ENCODE measurements at regions not wholly inside any gene's neighbourhood (a gene's known extent, or its start where the extent isn't known, plus 50 kb on each side); places are given as distances from the start of the nearest gene placed in this dataset.

DNA sequence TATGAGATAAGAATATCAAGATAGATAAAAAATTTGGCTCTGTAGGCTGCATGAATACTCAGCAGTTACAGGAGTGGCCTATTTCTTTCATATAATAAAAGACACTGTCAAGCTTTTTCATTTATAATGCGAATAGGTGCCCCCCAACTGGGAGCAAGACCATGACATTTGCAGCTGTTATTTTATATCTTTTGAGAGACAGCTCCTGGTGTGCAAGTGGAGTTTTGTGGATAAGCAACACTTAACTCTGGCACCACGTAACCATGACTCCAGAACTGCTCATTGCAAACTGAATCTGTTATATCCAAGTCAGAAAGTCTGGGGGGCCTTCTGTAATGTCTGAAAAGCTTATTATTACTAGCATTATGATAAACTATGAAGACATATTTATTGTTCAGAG, 1372.4 kb downstream of the C4orf33 start:
- DNase-seq (ENCODE audit: low read depth in 2 of 2) = no peak
- no peaks in the 10 kb centered on the region for H3K4me1 ChIP-seq (ENCODE audit: control insufficient read depth, extremely low read depth, insufficient read depth, low read length)
- no peak overlapping the region for H3K27ac ChIP-seq (ENCODE audit: insufficient read depth, low read length)

DNA sequence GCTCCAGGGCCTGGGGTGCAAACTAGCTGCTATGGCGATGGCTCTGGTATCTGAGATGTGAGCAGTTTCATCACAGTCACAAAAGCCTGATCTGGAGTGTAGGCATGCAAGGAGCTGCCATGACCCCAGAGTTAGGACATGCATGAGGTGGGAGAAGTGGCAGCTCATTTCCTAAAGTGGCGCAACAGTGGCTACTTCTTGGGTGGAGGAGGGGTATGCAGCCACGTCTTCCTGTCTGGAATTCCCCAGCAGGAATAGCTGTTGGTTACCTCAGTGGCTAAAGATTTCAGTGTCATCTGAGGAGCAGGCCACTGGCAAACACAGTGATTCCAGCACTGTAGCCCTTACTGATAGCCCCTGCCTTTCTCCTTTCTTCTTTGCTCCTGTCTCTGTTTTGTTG, 1382.5 kb downstream of the C4orf33 start:
- DNase-seq (ENCODE audit: low read depth in 2 of 2) = peak; percentile 65 to 68

More for the DNA sequence above, 1372.4 kb downstream of the C4orf33 start:
- no peak overlapping the region for H3K4me2 ChIP-seq (ENCODE audit: extremely low read depth, insufficient read depth, low read length)
- no peak overlapping the region for H3K4me3 ChIP-seq (replicated peaks in 1 of 4; ENCODE audit: control extremely low read depth in 1 of 4, insufficient read depth in 1 of 4, low read depth in 3 of 4, low read length in 4 of 4)
- no peaks in the 10 kb centered on the region for H3K36me3 ChIP-seq (ENCODE audit: control insufficient read depth, insufficient read depth, low read length)
- TF ChIP-seq, protein P1, sequence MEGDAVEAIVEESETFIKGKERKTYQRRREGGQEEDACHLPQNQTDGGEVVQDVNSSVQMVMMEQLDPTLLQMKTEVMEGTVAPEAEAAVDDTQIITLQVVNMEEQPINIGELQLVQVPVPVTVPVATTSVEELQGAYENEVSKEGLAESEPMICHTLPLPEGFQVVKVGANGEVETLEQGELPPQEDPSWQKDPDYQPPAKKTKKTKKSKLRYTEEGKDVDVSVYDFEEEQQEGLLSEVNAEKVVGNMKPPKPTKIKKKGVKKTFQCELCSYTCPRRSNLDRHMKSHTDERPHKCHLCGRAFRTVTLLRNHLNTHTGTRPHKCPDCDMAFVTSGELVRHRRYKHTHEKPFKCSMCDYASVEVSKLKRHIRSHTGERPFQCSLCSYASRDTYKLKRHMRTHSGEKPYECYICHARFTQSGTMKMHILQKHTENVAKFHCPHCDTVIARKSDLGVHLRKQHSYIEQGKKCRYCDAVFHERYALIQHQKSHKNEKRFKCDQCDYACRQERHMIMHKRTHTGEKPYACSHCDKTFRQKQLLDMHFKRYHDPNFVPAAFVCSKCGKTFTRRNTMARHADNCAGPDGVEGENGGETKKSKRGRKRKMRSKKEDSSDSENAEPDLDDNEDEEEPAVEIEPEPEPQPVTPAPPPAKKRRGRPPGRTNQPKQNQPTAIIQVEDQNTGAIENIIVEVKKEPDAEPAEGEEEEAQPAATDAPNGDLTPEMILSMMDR (conservative IDR thresholded peaks at IDR 0.05 in 1 of 2, IDR thresholded peaks at IDR 0.05 in 1 of 2; ENCODE audit: low read depth in 1 of 2, low read length in 2 of 2) = no peak
- TF ChIP-seq EZH2 (IDR thresholded peaks at IDR 0.05; ENCODE audit: low read length, missing control alignments) = no peak
- H4K20me1 ChIP-seq (ENCODE audit: control insufficient read depth, extremely low read depth, insufficient read depth, low read length) = no peaks in the 10 kb centered on the region
- H3K27me3 ChIP-seq (ENCODE audit: control insufficient read depth, insufficient read depth, low read length) = no peaks in the 10 kb centered on the region
- H2AFZ ChIP-seq (ENCODE audit: low read length) = no peak overlapping the region
- H3K9me3 ChIP-seq (ENCODE audit: control insufficient read depth, insufficient read depth, low read depth, low read length) = no peaks in the 10 kb centered on the region
- no peaks in the 10 kb centered on the region for H3K79me2 ChIP-seq (ENCODE audit: control insufficient read depth, insufficient read depth, low read length)
- no peak overlapping the region for H3K9ac ChIP-seq (ENCODE audit: insufficient read depth, low read length)

DNA sequence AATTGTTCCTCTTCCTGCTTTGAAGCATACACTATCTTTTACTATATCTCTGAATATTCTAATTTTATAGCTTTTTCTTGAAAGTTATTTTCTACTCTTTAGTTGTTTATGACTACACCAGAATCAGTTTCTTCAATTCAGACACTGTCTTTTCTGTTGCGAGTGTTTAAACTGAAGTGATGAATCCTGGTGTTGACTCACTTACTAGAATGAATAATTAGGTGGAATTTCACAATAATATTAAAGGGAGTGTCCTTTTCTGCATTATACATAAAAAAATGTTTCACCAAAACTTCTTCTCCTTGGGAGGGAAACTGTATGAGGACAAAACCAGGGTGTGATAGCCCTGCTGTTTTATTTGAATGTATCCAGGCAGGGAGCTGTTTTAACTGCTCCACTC, 1383.1 kb downstream of the C4orf33 start:
- H3K27me3 ChIP-seq (ENCODE audit: control insufficient read depth, insufficient read depth, low read length) = no peaks in the 10 kb centered on the region
- TF ChIP-seq EZH2 (IDR thresholded peaks at IDR 0.05; ENCODE audit: low read length, missing control alignments) = no peak
- TF ChIP-seq, protein P1 (conservative IDR thresholded peaks at IDR 0.05 in 1 of 2, IDR thresholded peaks at IDR 0.05 in 1 of 2; ENCODE audit: low read depth in 1 of 2, low read length in 2 of 2) = no peak
- no peak overlapping the region for H2AFZ ChIP-seq (ENCODE audit: low read length)
- no peaks in the 10 kb centered on the region for H3K9me3 ChIP-seq (ENCODE audit: control insufficient read depth, insufficient read depth, low read depth, low read length)
- H4K20me1 ChIP-seq (ENCODE audit: control insufficient read depth, extremely low read depth, insufficient read depth, low read length) = no peaks in the 10 kb centered on the region
- no peaks in the 10 kb centered on the region for H3K79me2 ChIP-seq (ENCODE audit: control insufficient read depth, insufficient read depth, low read length)
- H3K4me1 ChIP-seq (ENCODE audit: control insufficient read depth, extremely low read depth, insufficient read depth, low read length) = no peaks in the 10 kb centered on the region
- peak; percentile 8 to 31 for DNase-seq (ENCODE audit: low read depth in 2 of 2)
- H3K27ac ChIP-seq (ENCODE audit: insufficient read depth, low read length) = no peak overlapping the region
- no peak overlapping the region for H3K4me2 ChIP-seq (ENCODE audit: extremely low read depth, insufficient read depth, low read length)
- no peaks in the 10 kb centered on the region for H3K36me3 ChIP-seq (ENCODE audit: control insufficient read depth, insufficient read depth, low read length)
- no peak overlapping the region for H3K9ac ChIP-seq (ENCODE audit: insufficient read depth, low read length)
- no peak overlapping the region for H3K4me3 ChIP-seq (replicated peaks in 1 of 4; ENCODE audit: control extremely low read depth in 1 of 4, insufficient read depth in 1 of 4, low read depth in 3 of 4, low read length in 4 of 4)

More for the DNA sequence above, 1382.5 kb downstream of the C4orf33 start:
- H3K9me3 ChIP-seq (ENCODE audit: control insufficient read depth, insufficient read depth, low read depth, low read length) = no peaks in the 10 kb centered on the region
- H4K20me1 ChIP-seq (ENCODE audit: control insufficient read depth, extremely low read depth, insufficient read depth, low read length) = no peaks in the 10 kb centered on the region
- no peaks in the 10 kb centered on the region for H3K4me1 ChIP-seq (ENCODE audit: control insufficient read depth, extremely low read depth, insufficient read depth, low read length)
- H3K9ac ChIP-seq (ENCODE audit: insufficient read depth, low read length) = no peak overlapping the region
- TF ChIP-seq, protein P1 (conservative IDR thresholded peaks at IDR 0.05 in 1 of 2, IDR thresholded peaks at IDR 0.05 in 1 of 2; ENCODE audit: low read depth in 1 of 2, low read length in 2 of 2) = no peak
- TF ChIP-seq EZH2 (IDR thresholded peaks at IDR 0.05; ENCODE audit: low read length, missing control alignments) = no peak
- H3K27ac ChIP-seq (ENCODE audit: insufficient read depth, low read length) = no peak overlapping the region
- no peaks in the 10 kb centered on the region for H3K27me3 ChIP-seq (ENCODE audit: control insufficient read depth, insufficient read depth, low read length)
- H3K4me2 ChIP-seq (ENCODE audit: extremely low read depth, insufficient read depth, low read length) = peak overlapping the region; percentile 52
- H3K79me2 ChIP-seq (ENCODE audit: control insufficient read depth, insufficient read depth, low read length) = no peaks in the 10 kb centered on the region
- no peak overlapping the region for H3K4me3 ChIP-seq (replicated peaks in 1 of 4; ENCODE audit: control extremely low read depth in 1 of 4, insufficient read depth in 1 of 4, low read depth in 3 of 4, low read length in 4 of 4)
- H3K36me3 ChIP-seq (ENCODE audit: control insufficient read depth, insufficient read depth, low read length) = no peaks in the 10 kb centered on the region
- H2AFZ ChIP-seq (ENCODE audit: low read length) = peak overlapping the region; percentile 66

Data from fibroblast of lung (primary cell).